Neural cell (in vitro differentiated cells): ENCODE measurements at regions not wholly inside any gene's neighbourhood (a gene's known extent, or its start where the extent isn't known, plus 50 kb on each side); places are given as distances from the start of the nearest gene placed in this dataset.

Experiments used
- H2AFZ ChIP-seq: fragments of 200-600, 300-800 bp; sonication (generic), shearing (Covaris generic); 2 replicates; pipeline ENCODE4 v1.6.0; 2014; ENCODE audit warnings: low read depth, mild to moderate bottlenecking, antibody characterized with exemption, low read length, moderate library complexity
- H3F3A ChIP-seq: fragments of 200-600 bp; shearing (Covaris generic); 2 replicates; pipeline ENCODE4 v1.6.1; 2016; ENCODE audit warnings: mild to moderate bottlenecking, moderate library complexity, mixed read lengths, antibody characterized with exemption, low read length; ENCODE audit not compliant: insufficient read depth, poor library complexity, severe bottlenecking
- H3K27ac ChIP-seq: fragments of 200-600, 300-800 bp; sonication (generic), shearing (Covaris generic); 2 replicates; pipeline ENCODE4 v1.5.1; 2014; ENCODE audit warnings: mild to moderate bottlenecking, low read length, moderate library complexity
- H3K27me3 ChIP-seq: fragments of 300-800, 200-600 bp; sonication (generic), shearing (Covaris generic); 2 replicates; pipeline ENCODE4 v1.6.0; 2014; ENCODE audit warnings: mild to moderate bottlenecking, low read depth, low read length, moderate library complexity; ENCODE audit not compliant: insufficient read depth
- H3K36me3 ChIP-seq: fragments of 300-800, 200-600 bp; sonication (generic), shearing (Covaris generic); 2 replicates; pipeline ENCODE4 v1.5.1; 2014; ENCODE audit warnings: mild to moderate bottlenecking, antibody characterized with exemption, low read length, moderate library complexity; ENCODE audit not compliant: insufficient read depth
- H3K4me2 ChIP-seq: fragments of 300-800, 200-600 bp; sonication (generic), shearing (Covaris generic); 2 replicates; pipeline ENCODE4 v1.6.0; 2014; ENCODE audit warnings: mild to moderate bottlenecking, low read length
- H3K4me3 ChIP-seq: fragments of 300-800, 200-600 bp; sonication (generic), shearing (Covaris generic); 2 replicates; pipeline ENCODE4 v1.5.1; 2014; ENCODE audit warnings: mild to moderate bottlenecking, low read length, moderate library complexity
- H3K79me2 ChIP-seq: fragments of 200-600 bp; shearing (Covaris generic); replicated peaks from 2 replicates; pipeline ENCODE4 v1.6.0; 2014; ENCODE audit warnings: mild to moderate bottlenecking, low read length, moderate library complexity; ENCODE audit not compliant: insufficient read depth
- H3K9ac ChIP-seq: fragments of 300-800, 200-600 bp; sonication (generic), shearing (Covaris generic); 2 replicates; pipeline ENCODE4 v1.6.1; 2016; ENCODE audit warnings: mild to moderate bottlenecking, low read length, mixed read lengths
- H3K9me2 ChIP-seq: fragments of 200-600 bp; shearing (Covaris generic); 2 replicates; pipeline ENCODE4 v1.6.1; 2016; ENCODE audit warnings: mild to moderate bottlenecking, low read length, mixed read lengths; ENCODE audit not compliant: insufficient read depth
- H3K9me3 ChIP-seq: fragments of 200-600, 300-800 bp; sonication (generic), shearing (Covaris generic); 2 replicates; pipeline ENCODE4 v1.6.1; 2016; ENCODE audit warnings: mild to moderate bottlenecking, mixed run types, low read length, moderate library complexity, mixed read lengths
- H4K20me1 ChIP-seq: fragments of 200-600 bp; shearing (Covaris generic); 2 replicates; pipeline ENCODE4 v1.6.1; 2016; ENCODE audit warnings: mild to moderate bottlenecking, mixed run types; ENCODE audit not compliant: insufficient read depth
- CTCF ChIP-seq: fragments of 450-650 bp; IDR thresholded peaks from 2 replicates; pipeline ENCODE4 v1.5.1; 2014; ENCODE audit warnings: antibody characterized with exemption, mild to moderate bottlenecking, moderate library complexity; ENCODE audit not compliant: poor library complexity, severe bottlenecking
- EP300 ChIP-seq: fragments of 450-650 bp; conservative IDR thresholded peaks from 2 replicates; pipeline ENCODE4 v1.6.1; 2014; ENCODE audit warnings: antibody characterized with exemption, mild to moderate bottlenecking, moderate library complexity; ENCODE audit not compliant: poor library complexity, severe bottlenecking
- EZH2 ChIP-seq: fragments of 200-600, 300-800 bp; shearing (Covaris generic), sonication (generic); IDR thresholded peaks from 2 replicates; pipeline ENCODE4 v1.6.1; 2014; ENCODE audit warnings: antibody characterized with exemption, low read length, borderline replicate concordance, mild to moderate bottlenecking; ENCODE audit not compliant: insufficient read depth, poor library complexity, severe bottlenecking
- MXI1 ChIP-seq: fragments of 450-650 bp; conservative IDR thresholded peaks from 2 replicates; pipeline ENCODE4 v1.6.1; 2014; ENCODE audit warnings: antibody characterized with exemption, mild to moderate bottlenecking; ENCODE audit not compliant: poor library complexity, severe bottlenecking
- POLR2AphosphoS5 ChIP-seq: IDR thresholded peaks from 2 replicates; pipeline ENCODE4 v1.6.1; 2012
- RAD21 ChIP-seq: fragments of 450-650 bp; conservative IDR thresholded peaks from 2 replicates; pipeline ENCODE4 v1.6.1; 2014; ENCODE audit warnings: antibody characterized with exemption, mild to moderate bottlenecking, moderate library complexity
- REST ChIP-seq: IDR thresholded peaks from 2 replicates; pipeline ENCODE4 v1.6.1; 2012; ENCODE audit warnings: borderline replicate concordance
- SMC3 ChIP-seq: fragments of 450-650 bp; conservative IDR thresholded peaks from 2 replicates; pipeline ENCODE4 v1.6.1; 2014; ENCODE audit warnings: antibody characterized with exemption, mild to moderate bottlenecking, moderate library complexity; ENCODE audit not compliant: poor library complexity
- TAF1 ChIP-seq: IDR thresholded peaks from 2 replicates; pipeline ENCODE4 v1.6.1; 2012; ENCODE audit warnings: low read depth

- no peaks in the 10 kb centered on the region for H3K27me3 ChIP-seq
- H3K79me2 ChIP-seq = no peaks in the 10 kb centered on the region
- H3K9me3 ChIP-seq = peaks cover 7% of the 10 kb centered on the region
- H3K4me2 ChIP-seq = no peak overlapping the region
- TF ChIP-seq POLR2AphosphoS5 (no peak), EP300 (no peak), SMC3 (no peak), CTCF (no peak), MXI1 (no peak), EZH2 (no peak), TAF1 (no peak), RAD21 (no peak), REST (no peak)
- no peaks in the 10 kb centered on the region for H4K20me1 ChIP-seq
- H3K27ac ChIP-seq = no peak overlapping the region
- no peaks in the 10 kb centered on the region for H3F3A ChIP-seq
- no peak overlapping the region for H3K9ac ChIP-seq
- no peak overlapping the region for H3K4me3 ChIP-seq
- H3K36me3 ChIP-seq = no peaks in the 10 kb centered on the region
- no peak overlapping the region for H2AFZ ChIP-seq
- H3K9me2 ChIP-seq = no peaks in the 10 kb centered on the region
These were observed 203.5 kb downstream of the FAT4 start for GRCh38 chr4:125518281-125518680.

GRCh38 chr4:125519371-125520146 lies 204.8 kb downstream of the FAT4 start:
- no peaks in the 10 kb centered on the region for H3K9me2 ChIP-seq
- H3K27me3 ChIP-seq = no peaks in the 10 kb centered on the region
- peaks cover under 1% of the 10 kb centered on the region for H3K9me3 ChIP-seq
- H3F3A ChIP-seq = no peaks in the 10 kb centered on the region
- H3K27ac ChIP-seq = no peak overlapping the region
- no peak for TF ChIP-seq CTCF
- TF ChIP-seq TAF1 = no peak
- TF ChIP-seq EP300 = no peak
- TF ChIP-seq MXI1 = no peak
- TF ChIP-seq SMC3 = no peak
- TF ChIP-seq POLR2AphosphoS5 = no peak
- no peak for TF ChIP-seq EZH2
- no peak for TF ChIP-seq RAD21
- TF ChIP-seq REST = no peak
- no peaks in the 10 kb centered on the region for H4K20me1 ChIP-seq
- no peak overlapping the region for H3K4me3 ChIP-seq
- H3K79me2 ChIP-seq = no peaks in the 10 kb centered on the region
- H3K36me3 ChIP-seq = no peaks in the 10 kb centered on the region
- no peak overlapping the region for H2AFZ ChIP-seq
- H3K4me2 ChIP-seq = no peak overlapping the region
- H3K9ac ChIP-seq = no peak overlapping the region
